Effector CD8-positive, alpha-beta T cell (primary cell): ENCODE measurements at regions not wholly inside any gene's neighbourhood (a gene's known extent, or its start where the extent isn't known, plus 50 kb on each side); places are given as distances from the start of the nearest gene placed in this dataset.
"Not testable (repeated sequence)": the region's sequence is repeated elsewhere in the genome, so short reads cannot be mapped to it uniquely, and the experiment has no call there.

Experiments
- DNase-seq: peaks from one replicate; lab custom pipeline; 2025; lab: John Stamatoyannopoulos, UW

DNA sequence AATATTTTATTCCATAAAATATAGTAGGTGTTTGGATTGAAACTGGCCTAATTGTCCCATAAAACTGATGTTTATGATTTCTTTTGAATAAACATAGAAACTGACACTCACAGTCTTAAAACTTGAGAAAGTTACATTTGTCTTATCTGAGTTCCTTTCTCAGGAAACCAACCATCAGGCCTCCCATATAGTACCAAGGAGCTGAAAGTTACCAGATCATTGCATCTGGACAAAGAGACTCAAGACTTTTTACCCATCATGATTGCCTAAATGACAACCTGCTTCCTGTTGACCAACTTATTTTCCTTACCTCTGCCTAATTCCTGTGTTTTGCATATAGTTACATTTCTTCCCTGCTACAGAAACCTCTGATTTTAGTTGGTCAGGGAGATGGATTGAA is 137.0 kb upstream of the XPO1 start:
- no peak for DNase-seq

DNA sequence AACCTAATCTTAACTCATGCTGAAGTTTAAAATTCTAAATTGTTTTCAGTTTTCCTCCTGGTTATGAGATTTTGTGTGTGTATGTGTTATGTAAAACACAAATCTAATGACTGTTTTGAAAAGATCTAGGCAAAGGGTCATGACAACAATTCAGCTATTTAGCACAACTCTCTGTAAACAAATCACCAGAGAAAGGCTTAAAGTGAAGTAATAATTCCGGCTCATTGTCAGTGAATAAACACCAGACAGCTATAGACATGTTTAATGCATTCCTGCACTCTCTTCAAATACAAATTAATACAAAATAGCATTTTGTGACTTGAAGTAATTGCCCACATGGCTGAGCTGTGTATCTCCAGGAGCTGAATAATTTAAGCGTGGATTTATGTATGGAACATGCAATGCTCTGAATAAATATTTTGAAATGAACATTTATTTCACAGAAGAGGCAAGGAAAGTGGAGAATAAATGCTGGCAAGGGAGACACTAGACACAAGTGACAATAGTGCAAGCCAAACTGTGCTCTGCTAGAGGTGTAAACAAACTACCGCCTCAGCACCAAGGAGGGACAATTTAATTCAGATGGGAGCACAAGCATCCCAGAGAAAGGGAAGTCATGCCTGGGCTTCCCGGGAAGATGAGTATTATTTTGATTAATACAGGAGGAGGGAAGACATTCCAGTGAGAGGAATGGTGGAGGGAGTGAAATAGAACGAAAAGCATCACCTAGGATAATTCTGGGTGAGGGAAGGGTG is 133.6 kb upstream of the XPO1 start:
- DNase-seq, result no peak

DNA sequence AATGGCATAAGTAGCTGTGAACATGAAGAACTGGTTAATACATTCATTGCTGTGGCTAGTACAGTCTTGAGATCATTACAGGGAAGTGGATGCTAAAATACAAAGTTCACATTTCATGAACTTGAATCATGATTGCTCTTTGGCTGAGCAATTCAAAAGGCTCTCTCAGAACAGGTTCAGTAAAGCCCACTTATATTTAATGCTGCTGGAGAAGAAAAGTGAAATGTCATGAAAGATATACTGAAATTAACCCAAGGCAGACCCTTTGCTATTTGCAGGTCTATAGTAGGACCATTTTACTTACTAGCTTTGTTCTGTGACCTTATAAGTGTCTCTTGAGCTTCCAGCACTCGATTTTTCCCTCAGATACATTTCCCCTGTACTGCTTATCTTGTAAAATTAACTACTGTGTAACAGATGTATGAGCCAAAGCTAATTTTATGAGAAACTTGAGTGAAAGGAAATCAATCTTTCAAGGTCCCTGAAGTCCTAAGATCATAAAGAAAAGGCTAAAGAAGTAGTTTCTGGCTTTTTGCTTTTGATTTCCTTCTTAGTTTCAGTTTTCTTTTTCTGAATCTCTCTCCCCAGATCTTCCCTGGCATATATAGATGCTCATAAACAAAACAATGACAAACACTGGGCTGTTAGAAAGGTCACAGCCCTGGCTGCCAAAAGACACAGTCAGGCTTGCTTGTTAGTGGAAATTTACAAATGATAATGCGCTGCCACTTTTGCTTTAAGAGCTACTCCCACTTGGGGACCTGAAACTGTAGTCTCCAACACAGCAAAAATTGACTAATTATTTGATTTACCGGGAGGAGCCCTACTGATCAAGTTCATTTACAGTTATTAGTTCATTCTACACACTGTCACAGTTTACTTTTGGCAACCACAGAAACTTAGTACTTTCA is 132.7 kb upstream of the XPO1 start:
- no peak for DNase-seq

- no peak for DNase-seq
Measured at GRCh38 chr2:61664190-61664589, 126.0 kb upstream of the XPO1 start.

DNA sequence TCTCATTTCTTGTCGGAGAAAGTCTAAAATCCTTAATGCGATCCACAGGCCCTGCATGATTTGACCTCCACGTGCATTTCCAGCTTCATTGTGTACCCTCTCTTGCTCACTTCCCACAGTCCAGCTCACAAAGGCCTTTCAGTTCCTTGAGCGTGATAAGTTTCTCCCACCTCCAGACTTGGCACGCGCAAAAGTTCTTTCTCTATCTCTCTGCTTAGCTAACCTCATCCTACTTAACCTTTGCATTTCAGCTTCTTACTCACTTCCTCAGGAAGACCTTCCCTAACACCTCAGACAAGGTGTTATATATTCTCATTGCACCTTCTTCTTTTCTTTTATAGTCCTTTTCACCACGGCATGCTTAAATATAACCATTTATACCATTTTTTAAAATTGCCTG is 124.8 kb upstream of the XPO1 start:
- no peak for DNase-seq

DNA sequence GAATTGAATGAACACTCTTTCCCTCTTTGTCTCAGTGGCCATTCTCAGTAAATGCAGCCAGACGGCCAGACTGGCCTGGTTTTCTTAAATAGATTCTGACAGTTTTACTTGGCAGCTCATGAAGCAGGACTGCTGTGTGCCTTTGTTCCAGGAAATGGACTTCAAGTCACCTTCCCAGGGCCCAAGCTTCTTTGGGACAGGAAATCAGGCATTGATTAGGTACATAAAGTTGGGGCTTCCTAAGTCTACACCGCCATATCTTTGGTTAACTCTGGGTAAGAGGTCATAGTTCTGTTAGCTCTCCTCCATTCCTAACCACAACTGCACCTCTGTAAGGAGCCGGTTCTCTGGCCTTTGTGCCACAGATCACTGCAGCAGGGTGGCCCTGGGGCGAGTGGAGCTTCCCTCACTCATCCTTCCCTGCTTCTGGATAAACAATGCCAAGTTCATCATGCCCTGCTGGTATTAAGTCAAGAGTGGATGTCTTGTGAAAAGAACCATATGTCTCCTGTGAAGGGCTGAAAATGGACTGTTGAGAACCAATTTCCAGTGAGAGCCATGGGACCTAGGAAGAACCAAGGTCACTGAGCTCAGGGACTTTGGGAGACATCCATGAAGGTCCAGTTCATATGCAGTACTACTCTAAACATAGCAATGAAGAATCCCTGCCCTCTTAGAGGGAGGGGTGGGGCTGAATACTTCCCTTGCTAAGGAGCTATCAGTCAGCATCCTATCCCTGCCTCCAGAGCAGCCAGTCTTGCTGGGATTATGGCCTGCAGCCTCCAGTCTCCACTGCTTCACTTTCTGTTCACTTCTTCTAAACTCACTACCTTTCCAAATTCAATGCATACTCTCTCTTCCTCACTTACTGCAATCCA is 122.6 kb upstream of the XPO1 start:
- DNase-seq, result no peak

- no peak for DNase-seq
Measured at GRCh38 chr2:61658841-61659780, 121.0 kb upstream of the XPO1 start.

- DNase-seq, result not testable (repeated sequence)
Measured at GRCh38 chr2:61649946-61650345, 111.8 kb upstream of the XPO1 start.

DNA sequence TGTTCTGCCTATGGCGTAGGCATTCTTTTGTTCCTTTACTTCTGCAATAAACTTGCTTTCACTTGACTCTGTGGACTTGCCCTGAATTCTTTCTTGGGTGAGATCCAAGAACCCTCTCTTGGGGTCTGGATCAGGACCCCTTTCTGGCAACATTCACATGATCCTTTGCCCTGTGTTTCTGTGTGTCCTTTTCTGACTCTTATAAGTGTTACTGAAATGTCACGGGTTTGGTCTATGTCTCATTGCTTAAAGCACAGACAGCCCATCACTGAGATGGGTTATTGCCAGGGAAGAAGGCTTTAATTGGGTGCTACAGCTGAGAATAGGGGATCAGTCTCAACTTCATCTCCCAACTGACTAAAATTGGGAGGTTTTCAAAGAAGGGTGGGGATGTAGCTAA is 110.9 kb upstream of the XPO1 start:
- no peak for DNase-seq

DNA sequence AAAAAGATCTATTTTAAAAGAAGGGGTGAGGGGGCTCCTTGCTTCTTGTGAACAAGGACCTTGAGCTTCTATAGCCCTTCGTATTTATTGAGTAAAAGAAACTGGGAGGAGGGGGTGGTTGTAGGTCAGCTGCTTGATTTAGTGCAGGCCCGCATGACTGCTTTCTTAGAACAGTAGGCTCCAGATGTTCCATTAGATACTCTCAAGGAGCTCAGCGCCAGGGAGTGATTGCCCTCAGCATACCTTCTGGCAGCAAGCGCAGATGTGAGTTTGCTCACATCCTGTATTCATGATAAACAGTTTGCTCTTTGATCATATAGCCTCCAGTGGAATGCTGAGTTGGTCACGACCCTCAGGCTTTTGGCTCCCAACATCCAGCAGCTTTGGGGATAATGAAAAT is 108.9 kb upstream of the XPO1 start:
- no peak for DNase-seq

GRCh38 chr2:61645911-61646310 is 107.8 kb upstream of the XPO1 start:
- no peak for DNase-seq

- not testable (repeated sequence) for DNase-seq
Measured at GRCh38 chr2:61643153-61643552, 105.0 kb upstream of the XPO1 start.

GRCh38 chr2:61640406-61640805 is 102.2 kb upstream of the XPO1 start:
- no peak for DNase-seq

- DNase-seq, result no peak
Measured at GRCh38 chr2:61639721-61640120, 101.6 kb upstream of the XPO1 start.

- no peak for DNase-seq
Measured at GRCh38 chr2:61636686-61637085, 98.5 kb upstream of the XPO1 start.

GRCh38 chr2:61634512-61634911 is 96.4 kb upstream of the XPO1 start:
- no peak for DNase-seq

GRCh38 chr2:61633250-61633649 is 95.1 kb upstream of the XPO1 start:
- no peak for DNase-seq

DNA sequence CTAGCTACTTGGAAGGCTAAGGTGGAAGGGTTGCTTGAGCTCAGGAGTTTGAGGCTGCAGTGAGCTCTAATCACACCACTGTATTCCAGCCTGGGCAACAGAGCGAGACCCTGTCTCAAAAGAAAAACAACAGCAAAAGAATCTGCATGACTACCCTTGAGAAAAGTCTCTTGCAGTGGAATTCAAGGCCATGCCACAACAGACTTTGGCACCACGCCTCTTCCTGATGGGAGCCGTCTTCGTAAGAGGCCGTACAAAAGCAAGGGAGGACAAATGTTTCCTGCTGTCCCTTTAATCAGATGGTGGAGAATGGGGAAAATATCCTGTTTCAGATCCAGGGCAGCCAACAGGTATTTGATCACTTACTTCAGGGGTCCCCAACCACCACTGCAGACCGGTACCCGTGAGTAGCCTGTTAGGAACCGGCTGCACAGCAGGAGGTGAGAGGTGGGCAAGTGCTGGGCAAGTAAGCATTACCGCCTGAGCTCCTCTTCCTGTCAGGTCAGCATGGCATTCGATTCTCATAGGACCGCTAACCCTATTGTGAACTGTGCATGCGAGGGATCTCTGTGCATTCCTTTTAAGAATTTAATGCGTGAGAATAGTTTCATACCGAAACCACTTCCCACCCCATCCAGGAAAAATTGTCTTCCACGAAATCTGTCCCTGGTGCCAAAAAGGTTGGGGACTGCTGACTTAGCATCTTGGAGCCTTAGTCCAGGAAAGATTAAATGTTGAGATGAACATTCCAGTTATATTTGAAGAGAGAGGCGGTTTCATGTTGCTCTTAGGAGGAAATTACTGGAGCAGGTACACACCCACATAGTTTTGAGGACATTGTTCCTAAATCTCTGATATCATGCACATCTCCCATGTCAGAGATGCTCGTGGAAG is 94.4 kb upstream of the XPO1 start:
- no peak for DNase-seq

- DNase-seq, result no peak
Measured at GRCh38 chr2:61631321-61631720, 93.2 kb upstream of the XPO1 start.

DNA sequence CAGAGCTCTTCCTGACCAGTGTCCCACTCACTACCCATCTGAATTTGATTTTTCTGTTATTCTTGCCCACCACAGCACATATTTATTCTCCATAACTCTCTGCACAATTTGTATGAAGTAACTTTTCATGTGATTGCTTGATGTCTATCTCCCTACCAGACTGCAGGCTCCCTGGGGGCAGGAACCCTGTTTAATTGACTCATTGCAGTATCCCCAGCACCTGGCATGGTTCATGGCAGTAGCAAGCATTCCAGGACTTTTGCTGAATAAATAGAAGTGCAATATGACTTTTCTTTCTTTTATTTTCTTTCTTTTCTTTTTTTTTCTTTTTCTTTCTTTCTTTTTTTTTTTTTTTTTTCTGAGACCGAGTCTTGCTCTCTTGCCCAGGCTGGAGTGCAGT is 88.7 kb upstream of the XPO1 start:
- no peak for DNase-seq
